Stomach (tissue), 8 donors: ENCODE measurements at regions not wholly inside any gene's neighbourhood (a gene's known extent, or its start where the extent isn't known, plus 50 kb on each side); places are given as distances from the start of the nearest gene placed in this dataset.

ENCODE experiments used
- DNase-seq, 2 donors: peaks; one replicate each; pipeline versions ENCODE4 v3.0.0 to v3.0.0-alpha.2; 2013 to 2019
- H3K27ac ChIP-seq, 5 donors: fragments of 200-600 bp in 4 of 5; sonication (generic) in 4 of 5; one replicate each; pipeline ENCODE4 v1.5.1; 2013 to 2019; ENCODE audit warnings: mild to moderate bottlenecking in 1 of 5, moderate library complexity in 1 of 5
- H3K27me3 ChIP-seq, 3 donors: fragments of 200-600 bp; sonication (generic); one replicate each; pipeline ENCODE4 v1.5.1; 2017 to 2019; ENCODE audit warnings: mixed run types in 1 of 3
- H3K36me3 ChIP-seq, 4 donors: fragments of 200-600 bp; sonication (generic); 1 replicate in 3 of 4; 2 replicates in 1 of 4; pipeline ENCODE4 v1.5.1; 2016 to 2019
- H3K4me1 ChIP-seq, 4 donors: fragments of 200-600 bp; sonication (generic); one replicate each; pipeline ENCODE4 v1.5.1; 2016 to 2019
- H3K4me3 ChIP-seq, 4 donors: fragments of 200-600 bp; sonication (generic) in 3 of 4; one replicate each; pipeline ENCODE4 v1.5.1; 2016 to 2019; ENCODE audit warnings: mild to moderate bottlenecking in 1 of 4
- H3K9me3 ChIP-seq, 4 donors: fragments of 200-600 bp; sonication (generic); one replicate each; pipeline ENCODE4 v1.5.1; 2016 to 2019
- CTCF ChIP-seq, 7 experiments: fragments of 450-650 bp in 4 of 7; fragments of 200-600 bp in 3 of 7; sonication (generic) in 3 of 7; IDR thresholded peaks; one replicate each; pipeline ENCODE4 v1.5.1; 2016 to 2019; ENCODE audit warnings: antibody characterized with exemption in 7 of 7, control low read depth in 2 of 7, mild to moderate bottlenecking in 1 of 7
- EP300 ChIP-seq: sonication (generic); formaldehyde crosslinking; IDR thresholded peaks from one replicate; pipeline ENCODE4 v1.6.1; 2017; ENCODE audit warnings: antibody characterized with exemption
- POLR2A ChIP-seq, 4 donors: fragments of 450-650 bp; IDR thresholded peaks; one replicate each; pipeline ENCODE4 v1.6.1; 2016; ENCODE audit warnings: antibody characterized with exemption in 4 of 4, control low read depth in 2 of 4, mild to moderate bottlenecking in 1 of 4, moderate library complexity in 1 of 4
- POLR2AphosphoS5 ChIP-seq, 3 donors: sonication (generic); formaldehyde crosslinking; IDR thresholded peaks; one replicate each; pipeline ENCODE4 v1.6.1; 2016; ENCODE audit warnings: antibody characterized with exemption in 3 of 3
- WGBS, 5 donors: extraction: QIAGEN DNeasy Blood & Tissue Kit in 3 of 5; methylation state at CpG; one replicate each; pipeline versions ENCODE4 v1.1.5 to v1.1.7; 2013 to 2018; 5-methylcytosine and 5-hydroxymethylcytosine counted together
- intact Hi-C: fragments of 100-400 bp; cut with DNase I; formaldehyde crosslinking; loops from one replicate; pipeline ENCODE4 v1.15.1; 2023; ENCODE audit warnings: low total_unique reads
- donor health status: healthy with polysubstance abuse.
- donor health status: Bipolar disorder and iron deficiency.
- donor health status: healthy.

GRCh38 chr15:92224843-92225242 is 168.8 kb upstream of the ST8SIA2 start:
- intact Hi-C loops: loop anchor here (5.0 kb wide), 1 partner anchor 123 kb away; no protein-coding TSS in a partner anchor
- Histone ChIP-seq H3K27me3 (no peaks in the 10 kb centered on the region), H3K27ac (no peak overlapping the region), H3K4me1 (no peaks in the 10 kb centered on the region), H3K4me3 (no peak overlapping the region), H3K36me3 (no peaks in the 10 kb centered on the region), H3K9me3 (peaks cover 0 to 9% (median 2%) of the 10 kb centered on the region in 4 donors)
- TF ChIP-seq CTCF (IDR thresholded peaks at IDR 0.05): no peak
- no peak for TF ChIP-seq EP300
- TF ChIP-seq POLR2A (IDR thresholded peaks at IDR 0.05): no peak
- no peak for TF ChIP-seq POLR2AphosphoS5 (IDR thresholded peaks at IDR 0.05)
- 80 to 85% (median 83%) methylated on average over 2 of the region's 2 CpGs for WGBS, 5 donors
- DNase-seq: no peak

- intact Hi-C loops: loop anchor here (5.0 kb wide), 1 partner anchor 124 kb away; no protein-coding TSS in a partner anchor
- peak in 1 of 2 donors; percentile 46 for DNase-seq
- 35 to 56% (median 46%) methylated on average over 6 of the region's 6 CpGs for WGBS, 5 donors
- no peak overlapping the region for H3K4me3 ChIP-seq
- no peaks in the 10 kb centered on the region for H3K27me3 ChIP-seq
- H3K27ac ChIP-seq: no peak overlapping the region
- peak in 4 of 7 experiments; percentile 24 to 50 (median 40) for TF ChIP-seq CTCF (IDR thresholded peaks at IDR 0.05)
- TF ChIP-seq EP300: no peak
- TF ChIP-seq POLR2A (IDR thresholded peaks at IDR 0.05): no peak
- TF ChIP-seq POLR2AphosphoS5 (IDR thresholded peaks at IDR 0.05): no peak
- no peaks in the 10 kb centered on the region for H3K4me1 ChIP-seq
- H3K9me3 ChIP-seq: peaks cover 0 to 9% (median 2%) of the 10 kb centered on the region in 4 donors
- no peaks in the 10 kb centered on the region for H3K36me3 ChIP-seq
Measured at GRCh38 chr15:92226020-92226612, 167.6 kb upstream of the ST8SIA2 start.

- Histone ChIP-seq H3K27me3 (peaks cover 0 to 11% (median 3%) of the 10 kb centered on the region in 3 donors), H3K27ac (no peak overlapping the region), H3K4me3 (no peak overlapping the region), H3K4me1 (no peaks in the 10 kb centered on the region), H3K9me3 (peaks cover 0 to 5% (median 2%) of the 10 kb centered on the region in 4 donors), H3K36me3 (no peaks in the 10 kb centered on the region)
- DNase-seq: no peak
- WGBS, 5 donors: 48 to 60% (median 53%) methylated on average over 2 of the region's 2 CpGs
- TF ChIP-seq POLR2AphosphoS5 (IDR thresholded peaks at IDR 0.05) (no peak), POLR2A (IDR thresholded peaks at IDR 0.05) (no peak), CTCF (IDR thresholded peaks at IDR 0.05) (no peak), EP300 (no peak)
- intact Hi-C loops: loop anchor here (5.0 kb wide), 1 partner anchor 127 kb away; no protein-coding TSS in a partner anchor
Measured at GRCh38 chr15:92228830-92229229, 164.9 kb upstream of the ST8SIA2 start.

- no peak overlapping the region for H3K27ac ChIP-seq
- H3K36me3 ChIP-seq: no peaks in the 10 kb centered on the region
- peaks cover 0 to 12% (median 8%) of the 10 kb centered on the region in 4 donors for H3K9me3 ChIP-seq
- intact Hi-C loops: no loop called here
- H3K4me1 ChIP-seq: no peaks in the 10 kb centered on the region
- H3K4me3 ChIP-seq: no peak overlapping the region
- TF ChIP-seq POLR2AphosphoS5 (IDR thresholded peaks at IDR 0.05): no peak
- no peak for TF ChIP-seq CTCF (IDR thresholded peaks at IDR 0.05)
- no peak for TF ChIP-seq EP300
- no peak for TF ChIP-seq POLR2A (IDR thresholded peaks at IDR 0.05)
- H3K27me3 ChIP-seq: peaks cover 0 to 11% (median 3%) of the 10 kb centered on the region in 3 donors
- DNase-seq: no peak
- WGBS, 5 donors: 57 to 75% (median 67%) methylated on average over 4 of the region's 4 CpGs
Measured at GRCh38 chr15:92231461-92231860, 162.2 kb upstream of the ST8SIA2 start.
